NCI-H146 (cell line): ENCODE measurements at regions not wholly inside any gene's neighbourhood (a gene's known extent, or its start where the extent isn't known, plus 50 kb on each side); places are given as distances from the start of the nearest gene placed in this dataset.
"Not testable (repeated sequence)": the region's sequence is repeated elsewhere in the genome, so short reads cannot be mapped to it uniquely, and the experiment has no call there.

Source experiments
- DNase-seq: peaks from one replicate; lab custom pipeline; 2025; lab: John Stamatoyannopoulos, UW

- no peak for DNase-seq
Observed at GRCh38 chr5:108696951-108697715, 50.6 kb upstream of the FER start.

GRCh38 chr5:108696407-108696806 is 51.3 kb upstream of the FER start:
- no peak for DNase-seq

- no peak for DNase-seq
Observed at GRCh38 chr5:108688485-108688884, 59.2 kb upstream of the FER start.

GRCh38 chr5:108687595-108688200 is 60.0 kb upstream of the FER start:
- no peak for DNase-seq

- no peak for DNase-seq
Observed at GRCh38 chr5:108686676-108687075, 61.0 kb upstream of the FER start.

GRCh38 chr5:108685448-108686216 is 62.1 kb upstream of the FER start:
- not testable (repeated sequence) for DNase-seq

GRCh38 chr5:108681079-108681921 is 66.4 kb upstream of the FER start:
- DNase-seq, result no peak

- DNase-seq, result no peak
Observed at GRCh38 chr5:108678091-108678490, 69.6 kb upstream of the FER start.

- DNase-seq, result no peak
Observed at GRCh38 chr5:108675736-108676135, 72.0 kb upstream of the FER start.

- no peak for DNase-seq
Observed at GRCh38 chr5:108672639-108673038, 75.1 kb upstream of the FER start.

GRCh38 chr5:108670591-108671289 is 77.0 kb upstream of the FER start:
- DNase-seq, result no peak

GRCh38 chr5:108669462-108669861 is 78.2 kb upstream of the FER start:
- no peak for DNase-seq

- DNase-seq, result no peak
Observed at GRCh38 chr5:108661590-108662219, 86.0 kb upstream of the FER start.

- no peak for DNase-seq
Observed at GRCh38 chr5:108661024-108661423, 86.7 kb upstream of the FER start.

- no peak for DNase-seq
Observed at GRCh38 chr5:108660291-108660690, 87.4 kb upstream of the FER start.

GRCh38 chr5:108659531-108659930 is 88.2 kb upstream of the FER start:
- DNase-seq, result no peak

- no peak for DNase-seq
Observed at GRCh38 chr5:108655750-108656450, 91.8 kb upstream of the FER start.

- no peak for DNase-seq
Observed at GRCh38 chr5:108654051-108654450, 93.6 kb upstream of the FER start.

- no peak for DNase-seq
Observed at GRCh38 chr5:108653201-108653600, 94.5 kb upstream of the FER start.

GRCh38 chr5:108650997-108651396 is 96.7 kb upstream of the FER start:
- DNase-seq, result no peak
